CD4-positive, alpha-beta T cell treated with Interleukin-15 for 4 hours (primary cell): ENCODE measurements at regions not wholly inside any gene's neighbourhood (a gene's known extent, or its start where the extent isn't known, plus 50 kb on each side); places are given as distances from the start of the nearest gene placed in this dataset.

Experiments
- DNase-seq: peaks from one replicate; pipeline ENCODE4 v3.0.0-alpha.2; 2020; ENCODE audit warnings: low spot score

- no peak for DNase-seq
Measured at GRCh38 chr2:120401275-120402066, 55.5 kb downstream of the INHBB start.

GRCh38 chr2:120402067-120402433 is 56.1 kb downstream of the INHBB start:
- DNase-seq = no peak

- DNase-seq = no peak
Measured at GRCh38 chr2:120402508-120402907, 56.6 kb downstream of the INHBB start.

GRCh38 chr2:120403261-120403660 is 57.3 kb downstream of the INHBB start:
- DNase-seq = no peak

DNA sequence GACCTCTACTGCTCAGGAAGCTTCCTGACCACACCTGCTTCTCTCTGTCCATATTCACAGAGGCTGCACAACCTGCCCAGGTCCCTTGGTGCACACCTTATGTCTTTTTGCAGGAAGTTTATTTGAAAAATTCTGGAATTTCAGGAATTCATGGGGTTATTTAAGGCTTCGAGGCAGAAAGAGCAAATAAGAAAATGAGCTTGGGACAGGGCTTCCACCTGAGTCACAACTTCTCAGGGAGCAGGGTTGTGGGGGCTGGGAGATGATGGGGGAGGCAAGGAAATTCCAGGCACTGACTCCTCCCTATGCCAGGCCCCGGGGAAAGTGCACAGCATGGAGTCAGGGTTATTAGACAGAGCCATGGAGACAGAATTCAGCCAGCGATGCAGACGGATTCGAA is 57.7 kb downstream of the INHBB start:
- DNase-seq = no peak

DNA sequence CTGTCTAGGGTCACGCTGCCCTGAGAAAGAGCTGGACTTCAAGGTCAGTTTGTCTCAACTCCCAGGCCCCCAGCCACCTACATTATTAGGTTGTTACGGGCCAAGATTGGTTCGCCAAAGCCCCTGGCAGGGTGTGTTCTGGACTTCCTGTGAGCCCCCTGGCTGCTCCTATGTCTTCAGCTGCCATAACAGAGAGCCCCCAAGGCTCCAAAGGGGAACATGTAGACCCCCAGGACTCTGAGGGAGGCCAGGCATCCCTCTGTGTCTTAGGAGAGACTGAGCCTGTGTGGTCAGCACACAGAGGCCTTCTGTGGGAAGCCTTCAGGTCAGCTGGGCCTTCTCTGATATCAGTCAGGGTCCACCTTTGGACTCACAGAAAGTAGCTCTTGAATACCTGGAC is 58.3 kb downstream of the INHBB start:
- DNase-seq = no peak

DNA sequence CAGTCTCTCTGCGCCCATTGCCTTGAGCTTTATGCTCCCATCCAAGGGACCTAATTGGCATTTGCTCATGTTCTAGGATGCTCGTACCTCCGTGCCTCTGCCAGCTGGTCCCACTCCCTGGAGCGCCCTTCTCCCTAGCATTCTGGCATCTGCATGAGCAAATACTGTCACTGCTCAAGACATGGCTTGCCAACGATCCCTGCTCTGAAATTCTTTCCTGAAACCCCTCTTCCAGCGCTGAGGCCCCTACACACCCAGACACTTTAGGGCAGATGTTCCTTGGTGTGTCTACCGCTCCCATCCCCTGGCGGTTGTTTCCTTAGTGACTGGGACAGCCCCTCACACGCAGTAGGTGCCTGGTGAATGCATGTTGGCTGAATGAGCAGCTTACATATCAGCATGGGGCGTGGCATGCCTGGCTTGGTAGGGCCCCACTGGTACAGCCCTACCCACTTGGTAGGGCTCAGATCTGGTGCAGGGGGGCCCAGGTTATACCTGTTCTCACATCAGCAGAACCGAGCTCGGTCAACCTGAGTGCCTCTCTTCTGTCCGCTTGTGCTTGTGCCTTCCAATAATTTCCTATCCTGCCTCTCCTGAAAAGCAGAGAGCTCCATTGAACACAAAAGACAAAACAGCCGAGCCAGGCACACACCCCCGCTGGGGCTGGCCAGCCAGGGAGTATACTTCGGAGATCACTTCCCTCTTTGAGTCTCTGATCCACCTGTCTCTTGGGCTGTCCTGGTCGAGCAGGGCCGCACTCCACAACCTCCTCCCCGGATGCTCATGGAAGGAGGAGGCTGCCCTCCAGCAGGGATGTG is 59.2 kb downstream of the INHBB start:
- DNase-seq = no peak

DNA sequence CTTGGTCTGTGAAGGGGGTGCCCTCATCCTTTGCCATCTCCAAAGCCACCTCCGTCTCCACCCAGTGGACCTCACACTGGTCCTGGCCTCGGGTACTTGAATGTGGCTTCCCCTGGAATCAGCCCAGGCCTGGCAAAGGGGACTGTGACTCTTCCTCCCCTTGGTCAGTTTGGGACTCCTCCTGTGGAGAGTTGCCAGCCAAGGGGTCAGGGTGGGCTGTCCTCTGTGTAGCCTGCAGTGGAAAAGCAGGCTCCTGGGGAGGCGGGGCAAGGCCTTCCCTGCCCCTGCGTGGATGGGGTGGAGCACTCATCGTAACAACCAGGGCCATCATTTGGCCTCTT is 59.8 kb downstream of the INHBB start:
- DNase-seq = no peak

DNA sequence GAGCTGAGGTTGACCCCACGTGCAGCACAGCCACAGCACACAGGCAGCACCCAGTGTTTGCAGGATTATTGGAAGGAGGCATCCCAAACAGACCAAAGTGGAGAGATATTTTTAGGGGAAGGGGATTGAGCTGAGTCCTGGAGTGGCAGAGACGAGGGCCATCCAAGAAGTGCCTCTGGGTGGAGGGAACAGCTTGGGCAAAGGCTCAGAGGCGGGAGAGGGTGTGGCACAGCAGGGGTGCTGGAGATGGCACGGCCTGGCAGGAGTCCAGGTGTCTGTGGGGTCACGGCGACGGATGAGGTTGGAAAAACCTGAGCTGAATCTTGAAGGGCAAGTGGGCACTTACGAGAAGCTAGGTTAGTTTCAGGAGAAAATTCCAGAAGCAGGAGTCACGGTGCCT is 60.6 kb downstream of the INHBB start:
- DNase-seq = no peak

DNA sequence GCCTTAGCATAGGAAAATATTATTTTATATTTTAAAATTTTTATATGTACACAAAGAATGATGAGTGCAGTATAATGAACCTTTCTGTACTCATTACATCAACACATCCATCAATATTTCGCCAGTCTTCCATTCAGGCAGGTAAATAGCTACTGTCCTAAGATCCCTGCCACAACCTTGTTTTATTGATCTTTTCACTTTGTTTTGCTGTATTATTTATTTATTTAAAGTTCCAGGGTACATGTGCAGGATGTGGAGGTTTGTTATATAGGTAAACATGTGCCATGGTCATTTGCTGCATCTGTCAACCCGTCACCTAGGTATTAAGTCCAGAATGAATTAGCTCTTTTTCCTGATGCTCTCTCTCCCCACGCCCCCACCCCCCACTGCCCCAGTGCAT is 64.6 kb downstream of the INHBB start:
- DNase-seq = no peak

DNA sequence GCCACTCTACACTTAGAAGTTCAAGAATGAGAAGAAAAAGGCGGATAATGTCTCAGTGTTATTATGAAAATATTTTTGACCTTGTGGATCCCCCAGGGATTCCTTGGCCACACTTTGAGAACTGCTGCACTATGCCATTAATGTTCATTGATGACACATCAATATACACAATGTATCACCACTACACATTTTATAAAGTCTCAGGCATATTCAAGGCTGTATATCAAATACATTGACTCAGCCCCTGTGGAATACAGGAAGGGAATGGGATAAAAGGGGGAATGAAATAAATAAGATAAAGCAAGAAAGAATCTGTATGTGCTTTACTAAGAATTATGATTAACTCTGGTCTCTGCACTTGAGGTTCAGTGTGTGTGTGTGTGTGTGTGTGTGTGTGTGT is 69.1 kb downstream of the INHBB start:
- DNase-seq = no peak

- no peak for DNase-seq
Measured at GRCh38 chr2:120415728-120416509, 70.0 kb downstream of the INHBB start.

DNA sequence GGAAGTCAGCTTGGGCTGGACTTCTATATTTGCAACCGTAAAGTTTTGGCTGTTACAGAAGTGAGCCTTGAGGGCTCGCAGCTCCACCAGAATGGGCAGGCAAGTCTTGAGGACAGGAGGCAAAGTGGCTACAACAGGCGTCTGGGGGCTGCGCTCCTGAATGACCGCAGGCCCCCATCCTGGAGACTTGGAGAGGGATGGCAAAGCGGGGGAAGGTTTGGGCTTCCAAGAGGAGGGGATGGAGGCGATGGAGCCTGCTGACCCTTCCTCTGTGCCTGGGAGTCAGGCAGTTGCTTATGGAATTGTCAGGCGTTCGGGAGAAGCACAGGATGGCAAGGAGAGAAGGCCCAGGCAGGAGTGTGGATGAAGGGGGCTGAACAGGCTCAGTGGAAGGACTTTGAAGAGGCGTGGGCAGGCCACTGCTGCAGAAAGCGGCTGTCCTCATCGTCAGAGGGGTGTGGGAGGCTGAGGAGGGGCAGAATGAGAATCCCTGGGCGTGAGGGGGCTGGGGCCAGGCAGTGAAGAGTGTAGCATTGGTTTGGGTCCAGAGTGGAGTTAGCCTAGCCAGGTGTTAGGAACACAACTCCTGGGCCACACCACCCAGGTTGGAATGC is 72.3 kb downstream of the INHBB start:
- no peak for DNase-seq

GRCh38 chr2:120419073-120419472 is 73.1 kb downstream of the INHBB start:
- no peak for DNase-seq

GRCh38 chr2:120419955-120420354 is 74.0 kb downstream of the INHBB start:
- DNase-seq = no peak

DNA sequence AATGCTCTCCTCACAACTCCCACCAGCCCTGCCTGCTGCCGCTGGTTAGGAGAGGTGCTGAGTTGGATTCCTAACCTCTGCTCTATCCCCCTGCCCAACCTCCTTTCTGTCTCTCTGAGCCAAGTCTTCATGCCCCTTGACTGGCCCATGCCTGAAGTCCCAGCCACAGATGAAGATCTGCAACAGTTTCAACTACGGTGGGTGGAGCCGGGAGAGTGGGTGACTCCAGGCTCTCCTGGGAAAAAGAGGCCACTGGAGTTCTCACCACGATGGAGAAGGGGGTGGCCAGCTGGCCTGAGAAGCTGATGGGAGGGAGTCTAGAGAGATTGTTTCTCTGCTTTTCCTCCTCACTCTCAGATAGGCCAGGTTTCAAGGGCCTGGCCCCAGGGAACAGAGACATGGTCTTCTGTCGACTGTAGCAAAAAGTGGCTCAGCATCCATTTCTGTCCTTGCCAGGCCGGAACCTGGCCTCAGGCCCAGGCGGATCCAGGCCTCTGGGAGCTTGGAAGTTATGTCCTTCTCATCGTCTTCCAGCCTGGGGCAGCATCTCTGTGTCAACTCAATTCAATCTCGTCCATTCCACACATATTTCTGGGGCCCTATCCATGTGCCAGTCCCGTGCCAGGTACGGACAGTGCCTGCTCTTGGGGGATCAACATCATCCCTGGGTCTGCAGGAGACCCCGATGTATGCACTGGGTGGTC is 75.3 kb downstream of the INHBB start:
- no peak for DNase-seq

DNA sequence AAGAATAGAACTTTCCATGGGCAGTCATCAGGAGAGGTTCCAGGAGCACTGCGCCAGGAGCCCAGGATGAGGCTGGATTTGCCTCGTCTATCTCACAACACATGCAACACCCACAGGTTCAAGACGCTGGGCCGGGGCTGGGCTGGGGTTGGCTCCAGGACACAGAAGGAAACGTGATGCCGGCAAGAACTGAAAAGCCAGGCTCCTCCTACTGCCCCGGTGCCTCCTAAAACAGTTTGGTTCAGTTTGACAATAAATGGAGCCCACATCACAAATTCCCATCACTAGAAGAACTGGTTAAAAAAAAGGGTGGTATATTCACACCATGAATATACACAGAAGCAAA is 75.9 kb downstream of the INHBB start:
- no peak for DNase-seq

GRCh38 chr2:120422465-120423160 is 76.7 kb downstream of the INHBB start:
- DNase-seq = no peak

GRCh38 chr2:120423167-120423943 is 77.4 kb downstream of the INHBB start:
- no peak for DNase-seq

GRCh38 chr2:120424274-120424796 is 78.4 kb downstream of the INHBB start:
- DNase-seq = no peak
